Activated T-cell treated with anti-CD3 and anti-CD28 coated beads, Interleukin-2, amount 50 U/mL, for 72 hours (primary cell): ENCODE measurements at regions not wholly inside any gene's neighbourhood (a gene's known extent, or its start where the extent isn't known, plus 50 kb on each side); places are given as distances from the start of the nearest gene placed in this dataset.

Source experiments
- ATAC-seq, 2 donors: fragments of 150-1000 bp; cut with Tn5 transposase; replicated peaks in 1 of 2; 2 replicates each; pipeline ENCODE4 v1.10.0; 2021; ENCODE audit warnings: moderate library complexity in 2 of 2, mild to moderate bottlenecking in 1 of 2
- DNase-seq, 2 donors: peaks; one replicate each; pipeline ENCODE4 v3.0.0; 2021 to 2022; ENCODE audit warnings: mixed read lengths in 1 of 2
- H3K27ac Mint-ChIP-seq: one replicate; pipeline ENCODE4 v1.8.0; 2022; ENCODE audit warnings: mild to moderate bottlenecking, moderate library complexity, mixed read lengths
- H3K27me3 Mint-ChIP-seq: one replicate; pipeline ENCODE4 v1.8.0; 2022; ENCODE audit warnings: low read depth, mixed read lengths
- H3K36me3 Mint-ChIP-seq, 2 donors: one replicate each; pipeline ENCODE4 v1.8.0; 2022; ENCODE audit warnings: mixed read lengths in 2 of 2, mild to moderate bottlenecking in 1 of 2; ENCODE audit not compliant: insufficient read depth in 2 of 2
- H3K4me1 Mint-ChIP-seq: one replicate; pipeline ENCODE4 v1.8.0; 2022; ENCODE audit warnings: low read depth, mixed read lengths
- H3K4me3 Mint-ChIP-seq, 2 donors: one replicate each; pipeline ENCODE4 v1.8.0; 2022; ENCODE audit warnings: mild to moderate bottlenecking in 2 of 2, mixed read lengths in 2 of 2, moderate library complexity in 2 of 2
- H3K9me3 Mint-ChIP-seq, 2 donors: one replicate each; pipeline ENCODE4 v1.8.0; 2022; ENCODE audit warnings: mixed read lengths in 2 of 2

DNA sequence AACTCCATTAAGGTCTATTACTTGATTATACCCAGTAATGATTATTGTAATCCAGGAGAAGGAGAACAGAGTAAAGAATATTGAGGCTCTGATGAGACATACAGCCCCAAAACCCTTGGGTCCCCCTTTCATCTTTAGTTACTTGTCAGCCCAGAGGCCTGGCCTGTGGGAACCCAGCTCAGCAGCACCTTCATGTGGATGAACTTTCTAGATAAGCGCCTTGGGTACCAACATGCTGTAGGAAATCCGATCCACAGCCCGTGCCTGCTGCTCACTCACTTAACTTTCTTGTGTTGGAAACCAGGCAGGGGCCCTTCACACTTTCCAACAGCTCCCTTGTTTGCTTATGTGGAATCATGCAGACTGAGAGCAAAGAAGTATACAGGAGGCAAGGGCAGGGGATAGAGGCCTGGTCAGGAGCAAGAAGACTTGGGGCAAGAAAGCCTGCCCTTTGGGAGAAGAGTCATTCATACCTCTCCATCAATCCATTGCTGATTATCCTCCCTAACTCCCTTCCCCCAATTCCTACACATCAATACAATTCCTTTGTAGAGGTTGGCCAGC is 64.0 kb upstream of the SOX9 start:
- Mint-ChIP-seq H3K4me1 (no peaks in the 10 kb centered on the region), H3K4me3 (no peak overlapping the region), H3K9me3 (peaks cover 0 to 3% of the 10 kb centered on the region in 2 donors), H3K27ac (no peak overlapping the region), H3K36me3 (no peaks in the 10 kb centered on the region), H3K27me3 (no peaks in the 10 kb centered on the region)
- DNase-seq: no peak
- no peak for ATAC-seq

DNA sequence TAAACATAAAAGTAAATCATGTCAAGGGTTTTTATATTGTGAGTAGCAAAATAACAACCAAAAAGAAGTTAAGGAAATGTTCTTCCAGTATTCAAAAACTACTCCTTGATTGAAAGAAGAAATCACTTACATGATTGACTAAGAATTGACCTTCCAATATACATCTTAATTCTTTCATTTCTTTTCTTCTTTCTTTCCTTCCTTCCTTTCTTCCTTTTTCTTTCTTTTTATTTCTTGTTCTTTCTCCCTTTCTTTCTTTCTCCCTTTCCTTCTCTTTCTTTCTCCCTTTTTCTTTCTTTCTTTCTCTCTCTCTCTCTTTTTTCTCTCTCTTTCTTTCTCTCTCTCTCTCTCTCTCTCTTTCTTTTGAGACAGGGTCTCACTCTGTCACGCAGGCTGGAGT is 60.7 kb upstream of the SOX9 start:
- DNase-seq (no peak), ATAC-seq (no peak)
- H3K27ac Mint-ChIP-seq: no peak overlapping the region
- H3K9me3 Mint-ChIP-seq: no peaks in the 10 kb centered on the region
- no peak overlapping the region for H3K4me3 Mint-ChIP-seq
- no peaks in the 10 kb centered on the region for H3K27me3 Mint-ChIP-seq
- H3K4me1 Mint-ChIP-seq: no peaks in the 10 kb centered on the region
- no peaks in the 10 kb centered on the region for H3K36me3 Mint-ChIP-seq

DNA sequence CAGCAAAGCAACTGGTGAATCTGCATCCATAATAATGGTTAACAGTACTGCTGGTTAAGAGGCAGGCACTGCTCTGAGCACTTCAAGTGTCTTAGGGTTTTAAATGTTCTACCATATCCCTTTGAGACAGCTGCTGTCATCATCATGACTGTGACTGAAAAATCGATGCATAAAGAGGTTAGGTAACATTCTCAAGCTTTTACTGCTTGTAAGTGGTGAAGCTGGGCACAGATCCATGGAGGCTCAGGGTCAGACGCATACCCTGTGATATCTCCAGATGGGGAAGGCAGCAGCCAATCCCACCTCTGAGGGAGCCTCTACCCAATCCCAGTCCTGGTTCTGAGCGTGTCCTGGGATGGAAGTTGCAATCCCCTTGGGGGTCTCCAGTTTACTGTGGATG is 57.6 kb upstream of the SOX9 start:
- peaks cover 0 to 5% of the 10 kb centered on the region in 2 donors for H3K9me3 Mint-ChIP-seq
- H3K36me3 Mint-ChIP-seq: no peaks in the 10 kb centered on the region
- no peak overlapping the region for H3K27ac Mint-ChIP-seq
- H3K4me1 Mint-ChIP-seq: no peaks in the 10 kb centered on the region
- H3K27me3 Mint-ChIP-seq: no peaks in the 10 kb centered on the region
- no peak for DNase-seq
- ATAC-seq: no peak
- H3K4me3 Mint-ChIP-seq: no peak overlapping the region

DNA sequence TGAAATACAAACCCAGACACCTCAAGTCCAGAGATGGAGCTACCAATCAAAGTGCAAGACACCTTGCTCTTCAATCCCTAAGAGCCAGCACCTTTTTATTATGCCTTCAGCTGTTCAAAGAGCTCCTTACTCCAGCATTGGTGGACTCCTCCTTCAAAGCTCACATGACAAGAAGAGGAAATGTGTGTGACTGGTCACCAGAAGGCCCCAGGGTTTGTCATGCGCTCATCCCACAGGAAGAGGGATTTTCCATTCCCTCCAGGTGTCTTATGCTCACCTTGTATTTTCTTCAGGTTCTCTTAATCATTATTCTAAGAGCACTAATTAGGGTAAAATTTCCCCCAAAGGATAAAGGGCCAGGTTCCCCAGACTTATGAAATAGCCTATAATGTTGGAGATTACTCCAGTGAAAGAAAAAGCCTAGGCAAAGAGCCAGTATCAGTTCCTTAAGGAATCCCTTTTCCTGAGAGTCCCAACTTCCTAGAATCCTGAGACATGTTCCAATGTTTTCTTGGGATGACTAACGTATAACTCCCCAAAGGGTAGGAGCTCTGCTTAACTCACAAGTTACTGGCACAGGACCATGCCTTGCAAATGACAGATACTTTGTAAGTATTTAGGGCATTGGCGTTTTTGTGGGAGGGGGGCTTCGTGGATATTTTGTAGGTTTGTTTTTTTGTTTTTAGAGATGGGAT is 56.9 kb upstream of the SOX9 start:
- Mint-ChIP-seq H3K9me3 (peaks cover 0 to 5% of the 10 kb centered on the region in 2 donors), H3K4me3 (no peak overlapping the region), H3K4me1 (no peaks in the 10 kb centered on the region), H3K27ac (no peak overlapping the region), H3K36me3 (no peaks in the 10 kb centered on the region), H3K27me3 (no peaks in the 10 kb centered on the region)
- ATAC-seq (no peak), DNase-seq (no peak)

GRCh38 chr17:72064606-72065193 is 56.1 kb upstream of the SOX9 start:
- Mint-ChIP-seq H3K36me3 (no peaks in the 10 kb centered on the region), H3K27me3 (no peaks in the 10 kb centered on the region), H3K9me3 (peaks cover 0 to 5% of the 10 kb centered on the region in 2 donors), H3K27ac (no peak overlapping the region), H3K4me1 (no peaks in the 10 kb centered on the region), H3K4me3 (no peak overlapping the region)
- ATAC-seq (no peak), DNase-seq (no peak)

- Mint-ChIP-seq H3K9me3 (peaks cover 0 to 5% of the 10 kb centered on the region in 2 donors), H3K4me1 (no peaks in the 10 kb centered on the region), H3K4me3 (no peak overlapping the region), H3K27me3 (no peaks in the 10 kb centered on the region), H3K36me3 (no peaks in the 10 kb centered on the region), H3K27ac (no peak overlapping the region)
- DNase-seq (no peak), ATAC-seq (no peak)
These were observed 55.3 kb upstream of the SOX9 start for GRCh38 chr17:72065556-72065955.

GRCh38 chr17:72068643-72069042 is 52.2 kb upstream of the SOX9 start:
- ATAC-seq (no peak), DNase-seq (no peak)
- peaks cover 3 to 5% of the 10 kb centered on the region in 2 donors for H3K9me3 Mint-ChIP-seq
- no peak overlapping the region for H3K27ac Mint-ChIP-seq
- H3K4me1 Mint-ChIP-seq: no peaks in the 10 kb centered on the region
- H3K27me3 Mint-ChIP-seq: no peaks in the 10 kb centered on the region
- H3K36me3 Mint-ChIP-seq: no peaks in the 10 kb centered on the region
- H3K4me3 Mint-ChIP-seq: no peak overlapping the region

- no peak for DNase-seq
- no peak overlapping the region for H3K27ac Mint-ChIP-seq
- H3K27me3 Mint-ChIP-seq: no peaks in the 10 kb centered on the region
- peaks cover 4 to 6% of the 10 kb centered on the region in 2 donors for H3K9me3 Mint-ChIP-seq
- H3K4me1 Mint-ChIP-seq: no peaks in the 10 kb centered on the region
- no peak overlapping the region for H3K4me3 Mint-ChIP-seq
- no peaks in the 10 kb centered on the region for H3K36me3 Mint-ChIP-seq
- ATAC-seq: no peak
These were observed 51.1 kb upstream of the SOX9 start for GRCh38 chr17:72069586-72070202.
